AG08396 (cell line): ENCODE measurements at regions not wholly inside any gene's neighbourhood (a gene's known extent, or its start where the extent isn't known, plus 50 kb on each side); places are given as distances from the start of the nearest gene placed in this dataset.
"Not testable (repeated sequence)": the region's sequence is repeated elsewhere in the genome, so short reads cannot be mapped to it uniquely, and the experiment has no call there.

ENCODE experiments used
- DNase-seq: peaks from one replicate; pipeline ENCODE4 v3.0.0; 2012; ENCODE audit warnings: low spot score, mixed read lengths

- not testable (repeated sequence) for DNase-seq
Observed at GRCh38 chr3:145927736-145928135, 233.2 kb downstream of the PLOD2 start.

DNA sequence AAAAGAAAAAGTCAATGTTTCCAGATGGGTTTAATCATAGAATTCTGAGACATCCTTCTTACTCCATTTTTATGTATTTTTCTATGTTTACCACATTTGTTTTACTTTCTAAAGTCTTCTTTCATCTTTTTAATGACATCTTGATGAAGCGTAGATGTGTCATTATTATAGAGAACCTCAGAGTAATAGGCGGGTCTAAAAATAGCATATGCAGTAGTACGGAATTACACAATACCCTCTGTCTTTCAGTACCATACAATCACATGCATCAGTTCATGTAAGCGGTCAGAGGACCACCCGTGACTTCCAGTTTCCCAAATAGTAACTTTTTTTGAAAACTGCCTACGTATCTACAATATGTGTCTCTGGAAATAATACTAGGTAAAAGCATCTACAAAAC is 224.0 kb downstream of the PLOD2 start:
- no peak for DNase-seq

DNA sequence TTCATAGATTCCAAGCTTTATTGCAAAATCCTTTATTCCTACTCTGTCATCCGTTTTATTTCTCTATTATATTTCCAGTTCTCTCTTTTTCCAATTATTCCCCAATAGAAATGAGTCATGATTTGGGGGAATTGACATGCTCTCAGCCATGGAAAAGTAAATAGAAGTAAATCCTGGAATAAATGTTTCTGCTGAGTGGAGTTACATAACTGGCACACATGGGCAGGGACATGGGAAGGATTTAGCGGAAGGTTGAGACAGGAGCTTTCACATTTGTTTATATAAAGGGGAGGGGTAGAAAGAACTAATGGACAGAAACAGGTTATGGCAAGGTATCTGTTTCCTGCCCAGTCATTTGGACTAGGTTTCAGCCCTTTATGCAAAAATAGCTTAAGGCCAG is 221.6 kb downstream of the PLOD2 start:
- no peak for DNase-seq

GRCh38 chr3:145942052-145942451 is 218.9 kb downstream of the PLOD2 start:
- no peak for DNase-seq

DNA sequence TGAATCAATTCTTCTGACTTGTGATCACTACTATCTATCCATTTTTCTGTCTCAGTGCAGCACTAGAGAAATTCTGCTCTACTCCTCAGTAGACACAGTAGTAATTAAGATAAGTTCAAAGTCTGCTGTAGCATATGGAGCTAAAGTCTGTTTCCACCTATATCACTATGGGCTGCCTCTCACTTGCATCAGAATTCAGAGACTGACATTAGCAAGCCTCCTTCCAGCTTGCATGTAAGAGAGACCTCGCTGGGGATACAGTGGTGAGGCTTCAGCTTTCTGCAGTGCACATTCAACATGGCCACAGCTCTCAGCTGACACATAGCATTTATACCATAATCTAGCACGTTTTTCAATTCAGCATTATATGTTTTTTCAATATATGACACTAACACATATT is 217.0 kb downstream of the PLOD2 start:
- DNase-seq: no peak

GRCh38 chr3:145951441-145951840 is 209.5 kb downstream of the PLOD2 start:
- DNase-seq: no peak

GRCh38 chr3:145952536-145952935 is 208.4 kb downstream of the PLOD2 start:
- DNase-seq: no peak

DNA sequence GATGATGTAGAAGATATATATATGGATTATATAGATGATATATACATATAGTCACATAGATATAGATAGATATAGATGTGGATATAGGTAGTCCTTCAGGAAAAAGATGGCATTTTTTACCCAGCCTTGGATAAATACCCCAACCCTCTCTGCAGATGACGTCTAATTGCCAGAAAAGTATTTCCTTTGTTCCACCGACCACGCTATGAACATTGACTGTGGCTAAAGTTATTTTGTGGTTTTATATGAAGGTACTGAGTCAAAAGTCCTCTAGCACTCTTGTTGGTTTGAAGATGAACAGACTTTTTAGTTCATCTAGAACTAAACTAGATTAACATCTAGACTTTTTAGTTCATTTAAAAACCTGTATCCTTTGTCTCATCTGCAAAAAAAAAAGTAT is 207.7 kb downstream of the PLOD2 start:
- DNase-seq: no peak

DNA sequence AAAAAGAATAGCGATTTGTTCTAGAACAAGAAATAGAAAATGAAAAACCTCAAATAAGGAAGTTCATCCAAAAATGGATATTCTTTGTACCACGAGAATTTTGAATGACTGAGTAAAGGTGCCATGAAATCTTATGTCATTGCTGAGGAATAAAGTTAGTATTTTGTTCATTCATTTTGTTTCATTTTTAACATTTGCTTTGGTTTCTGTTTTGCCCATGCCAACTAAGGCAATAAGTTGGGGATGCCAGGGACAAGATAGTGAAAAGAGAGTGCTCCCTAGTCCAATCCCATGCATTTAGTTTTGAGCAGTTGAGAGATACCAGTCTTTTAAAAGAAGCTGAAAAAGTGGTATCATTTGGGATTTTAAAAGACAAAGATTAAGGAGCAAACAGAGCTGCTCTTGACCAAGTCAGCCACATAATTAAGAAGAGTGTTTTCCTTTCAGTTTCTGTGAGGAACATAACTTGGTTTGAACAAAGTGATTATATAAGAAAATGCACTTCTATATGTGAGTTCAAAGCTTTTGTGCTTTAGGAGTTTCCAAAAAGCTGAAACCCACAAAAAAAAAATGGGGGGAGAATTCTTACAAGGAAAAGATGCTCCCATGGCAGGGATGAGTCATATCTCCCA is 201.4 kb downstream of the PLOD2 start:
- no peak for DNase-seq

- no peak for DNase-seq
Observed at GRCh38 chr3:145963111-145963510, 197.9 kb downstream of the PLOD2 start.

GRCh38 chr3:145967043-145967442 is 193.9 kb downstream of the PLOD2 start:
- no peak for DNase-seq

DNA sequence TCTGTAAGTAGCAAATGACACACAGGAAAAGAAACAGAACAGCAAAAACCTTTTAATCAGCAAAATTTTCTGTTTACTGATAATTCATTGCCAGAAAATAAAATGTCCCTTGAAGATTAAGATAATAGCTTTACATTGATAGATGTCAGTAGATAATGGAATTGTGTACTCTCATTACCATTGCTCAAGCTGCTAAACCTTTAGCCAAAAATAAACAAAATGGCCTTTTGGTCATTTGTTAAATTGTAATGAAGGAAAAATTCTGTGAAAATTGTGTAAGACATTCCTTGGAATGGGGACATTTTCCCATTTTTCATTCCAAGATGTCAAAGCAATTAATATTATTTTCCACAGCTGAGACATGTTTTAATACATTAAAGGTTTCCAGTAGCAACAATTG is 189.8 kb downstream of the PLOD2 start:
- no peak for DNase-seq

GRCh38 chr3:145972851-145973250 is 188.1 kb downstream of the PLOD2 start:
- no peak for DNase-seq

- DNase-seq: no peak
Observed at GRCh38 chr3:145981056-145981455, 179.9 kb downstream of the PLOD2 start.

DNA sequence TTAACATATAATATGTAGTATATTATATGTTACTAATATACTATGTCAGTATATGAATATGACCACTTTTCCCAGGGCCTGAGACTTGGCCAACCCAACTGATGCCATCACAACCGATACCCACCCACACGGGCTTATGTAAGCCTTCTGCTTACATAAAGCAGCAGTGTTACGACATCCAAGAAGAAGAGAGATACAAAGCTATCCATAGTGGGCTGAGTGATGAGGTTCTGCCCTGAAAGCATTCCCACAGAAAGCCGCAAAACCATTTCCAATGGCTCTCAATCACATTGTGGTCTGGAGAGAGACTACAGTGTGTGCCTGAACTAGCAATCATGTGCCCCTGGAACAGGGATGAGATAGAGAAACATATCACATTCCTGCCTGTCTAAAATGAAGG is 177.9 kb downstream of the PLOD2 start:
- no peak for DNase-seq
